ENCODE measurements at regions not wholly inside any gene's neighbourhood (a gene's known extent, or its start where the extent isn't known, plus 50 kb on each side); places are given as distances from the start of the nearest gene placed in this dataset.

GRCh38 chr18:56136105-56136504, 502.3 kb downstream of the TXNL1 start:
- H3K9ac ChIP-seq (replicated peaks in 1 of 4; ENCODE audit: extremely low read depth in 1 of 4, low read depth in 3 of 4, low read length in 3 of 4), result no peak overlapping the region
- no peak overlapping the region for H2BK5ac ChIP-seq (ENCODE audit: low read depth, low read length)
- no peak overlapping the region for H3K4me3 ChIP-seq (ENCODE audit: extremely low read depth in 1 of 4, insufficient read depth in 2 of 4, low read depth in 3 of 4, low read length in 4 of 4)
- DNase-seq (ENCODE audit: low read depth in 1 of 2, low spot score in 2 of 2), result no peak
- H3K9me3 ChIP-seq (ENCODE audit: insufficient read depth in 2 of 2, low read depth in 1 of 2, low read length in 1 of 2), result no peaks in the 10 kb centered on the region
- H2AFZ ChIP-seq (ENCODE audit: low read length), result no peak overlapping the region
- no peak overlapping the region for H2BK20ac ChIP-seq (ENCODE audit: low read length)
- no peaks in the 10 kb centered on the region for H3K36me3 ChIP-seq (ENCODE audit: control insufficient read depth in 2 of 4, insufficient read depth in 4 of 4, low read length in 3 of 4)
- CTCF ChIA-PET (ENCODE audit: partially characterized antibody), result interaction anchor here (0.6 kb wide), 1 partner anchor 412 kb away, joined by 4 read pairs; no protein-coding TSS in a partner anchor
- 93% methylated on average over 2 of the region's 2 CpGs; no CpG with 5 or more reads in 1 of the 2 experiments for WGBS, 2 experiments (ENCODE audit: extremely low coverage in 1 of 2, insufficient coverage in 1 of 2, insufficient read length in 1 of 2, insufficient replicate concordance in 2 of 2, low coverage in 1 of 2, low lambda C conversion rate in 2 of 2, missing lambda C conversion rate in 1 of 2)
- no peak overlapping the region for H3K4ac ChIP-seq (replicated peaks; ENCODE audit: insufficient read length, low read depth, low read length)
- H3K56ac ChIP-seq (replicated peaks; ENCODE audit: insufficient read length, low read depth, low read length), result no peak overlapping the region
- FAIRE-seq, result no peak
- H4K5ac ChIP-seq (ENCODE audit: insufficient read length, low read depth, low read length), result no peak overlapping the region
- no peaks in the 10 kb centered on the region for H4K20me1 ChIP-seq (replicated peaks in 1 of 2; ENCODE audit: control insufficient read depth in 1 of 2, insufficient read depth in 2 of 2, low read length in 2 of 2)
- H3K79me2 ChIP-seq (ENCODE audit: control insufficient read depth in 1 of 2, insufficient read depth in 2 of 2, low read length in 2 of 2), result no peaks in the 10 kb centered on the region
- H3K23me2 ChIP-seq (ENCODE audit: low read depth, low read length), result no peaks in the 10 kb centered on the region
- H3K79me1 ChIP-seq (ENCODE audit: low read depth, low read length), result no peaks in the 10 kb centered on the region
- no peak overlapping the region for H3K27ac ChIP-seq (ENCODE audit: low read depth, low read length)
- H3K23ac ChIP-seq (ENCODE audit: insufficient read length), result no peak overlapping the region
- no peaks in the 10 kb centered on the region for H3K27me3 ChIP-seq (replicated peaks in 1 of 4; ENCODE audit: control insufficient read depth in 3 of 4, extremely low read depth in 1 of 4, insufficient read depth in 3 of 4, low read length in 3 of 4)
- no peak overlapping the region for H3K18ac ChIP-seq (ENCODE audit: extremely low read depth, low read length)
- no peak overlapping the region for H2BK120ac ChIP-seq (replicated peaks; ENCODE audit: low read depth, low read length)
- no peak overlapping the region for H2BK12ac ChIP-seq (ENCODE audit: low read depth, low read length)
- H2AK5ac ChIP-seq (ENCODE audit: low read depth, low read length), result no peak overlapping the region
- H4K8ac ChIP-seq (ENCODE audit: extremely low read depth, insufficient read depth, low read length), result no peak overlapping the region
- H3K14ac ChIP-seq (ENCODE audit: insufficient read length), result no peak overlapping the region
- no peak overlapping the region for H2BK15ac ChIP-seq (ENCODE audit: low read length)
- POLR2A ChIA-PET (ENCODE audit: partially characterized antibody), result no interaction called here
- H3K4me1 ChIP-seq (replicated peaks in 1 of 4; ENCODE audit: control insufficient read depth in 3 of 4, insufficient read depth in 4 of 4, low read length in 3 of 4), result no peaks in the 10 kb centered on the region
- no peak overlapping the region for H3K4me2 ChIP-seq (ENCODE audit: insufficient read depth in 1 of 2, low read depth in 2 of 2, low read length in 2 of 2)
- no peak overlapping the region for H4K91ac ChIP-seq (replicated peaks; ENCODE audit: insufficient read length, low read length)
- TF ChIP-seq SUZ12 (IDR thresholded peaks at IDR 0.05; ENCODE audit: low read length) (no peak), RAD21 (IDR thresholded peaks at IDR 0.05 in 1 of 2, conservative IDR thresholded peaks at IDR 0.05 in 1 of 2; ENCODE audit: low read depth in 2 of 2, low read length in 2 of 2) (no peak), SIX5 (IDR thresholded peaks at IDR 0.05; ENCODE audit: low read depth, low read length) (no peak), SP2 (IDR thresholded peaks at IDR 0.05; ENCODE audit: low read length) (no peak), RXRA (IDR thresholded peaks at IDR 0.05; ENCODE audit: insufficient read depth, low read depth, low read length) (no peak), SP4 (IDR thresholded peaks at IDR 0.05; ENCODE audit: low read length) (no peak), YY1 (IDR thresholded peaks at IDR 0.05; ENCODE audit: low read depth, low read length) (no peak), TAF1 (IDR thresholded peaks at IDR 0.05; ENCODE audit: low read depth, low read length) (no peak), RNF2 (IDR thresholded peaks at IDR 0.05; ENCODE audit: borderline replicate concordance, low read depth, low read length, missing control alignments, poor library complexity, severe bottlenecking) (no peak), PHF8 (conservative IDR thresholded peaks at IDR 0.05; ENCODE audit: low read depth, low read length) (no peak), CBX5 (IDR thresholded peaks at IDR 0.05; ENCODE audit: low read depth, low read length) (no peak)

Measured in H1 (cell line).